Astrocyte (in vitro differentiated cells and primary cell): ENCODE measurements at regions not wholly inside any gene's neighbourhood (a gene's known extent, or its start where the extent isn't known, plus 50 kb on each side); places are given as distances from the start of the nearest gene placed in this dataset.

Experiments
- DNase-seq: peaks from one replicate; pipeline ENCODE4 v3.0.0-alpha.2; 2010; ENCODE audit warnings: low read depth
- FAIRE-seq: peaks from 2 replicates; lab custom pipeline; 2011; peaks lifted over from hg19 to GRCh38; lab: Jason Lieb, UNC
- H2AFZ ChIP-seq: 2 replicates; pipeline ENCODE4 v1.6.0; 2012; ENCODE audit warnings: low read depth, low read length, inconsistent platforms
- H3K27ac ChIP-seq: 2 replicates; pipeline ENCODE4 v1.5.1; 2011; ENCODE audit warnings: low read depth, low read length, inconsistent platforms
- H3K27me3 ChIP-seq: 2 replicates; pipeline ENCODE4 v1.6.0; 2011; ENCODE audit warnings: low read length, inconsistent platforms; ENCODE audit not compliant: insufficient read depth
- H3K36me3 ChIP-seq: 2 replicates; pipeline ENCODE4 v1.5.1; 2011; ENCODE audit warnings: low read length, inconsistent platforms; ENCODE audit not compliant: insufficient read depth
- H3K4me1 ChIP-seq: 2 replicates; pipeline ENCODE4 v1.5.1; 2011; ENCODE audit warnings: low read length, inconsistent platforms; ENCODE audit not compliant: insufficient read depth
- H3K4me2 ChIP-seq: 2 replicates; pipeline ENCODE4 v1.6.0; 2012; ENCODE audit warnings: low read length, inconsistent platforms
- H3K4me3 ChIP-seq: 2 replicates; pipeline ENCODE4 v1.5.1; 2011; ENCODE audit warnings: low read depth, mild to moderate bottlenecking, low read length, inconsistent platforms; ENCODE audit not compliant: insufficient read depth
- H3K79me2 ChIP-seq: 2 replicates; pipeline ENCODE4 v1.6.0; 2012; ENCODE audit warnings: mild to moderate bottlenecking, low read length, inconsistent platforms; ENCODE audit not compliant: insufficient read depth
- H3K9ac ChIP-seq: 2 replicates; pipeline ENCODE4 v1.6.0; 2012; ENCODE audit warnings: mild to moderate bottlenecking, low read length, inconsistent platforms
- H3K9me3 ChIP-seq: 2 replicates; pipeline ENCODE4 v1.5.1; 2012; ENCODE audit warnings: low read depth, mild to moderate bottlenecking, low read length, inconsistent platforms; ENCODE audit not compliant: insufficient read depth
- H4K20me1 ChIP-seq: 2 replicates; pipeline ENCODE4 v1.6.0; 2012; ENCODE audit warnings: low read length, inconsistent platforms; ENCODE audit not compliant: insufficient read depth
- H3K27ac Mint-ChIP-seq: one replicate; pipeline ENCODE4 v1.8.0; 2021; ENCODE audit warnings: mild to moderate bottlenecking, mixed read lengths; ENCODE audit not compliant: unreplicated experiment
- H3K27me3 Mint-ChIP-seq: one replicate; pipeline ENCODE4 v1.8.0; 2021; ENCODE audit warnings: low read depth, mixed read lengths; ENCODE audit not compliant: unreplicated experiment
- H3K36me3 Mint-ChIP-seq: one replicate; pipeline ENCODE4 v1.8.0; 2021; ENCODE audit warnings: low read depth, mixed read lengths; ENCODE audit not compliant: unreplicated experiment
- H3K4me1 Mint-ChIP-seq: one replicate; pipeline ENCODE4 v1.8.0; 2021; ENCODE audit warnings: low read depth, mixed read lengths; ENCODE audit not compliant: unreplicated experiment
- H3K4me3 Mint-ChIP-seq: one replicate; pipeline ENCODE4 v1.8.0; 2021; ENCODE audit warnings: mild to moderate bottlenecking, moderate library complexity, mixed read lengths; ENCODE audit not compliant: unreplicated experiment
- H3K9me3 Mint-ChIP-seq: one replicate; pipeline ENCODE4 v1.8.0; 2021; ENCODE audit warnings: mild to moderate bottlenecking, mixed read lengths; ENCODE audit not compliant: unreplicated experiment
- EZH2 ChIP-seq: IDR thresholded peaks from 2 replicates; pipeline ENCODE4 v1.6.1; 2012; ENCODE audit warnings: mild to moderate bottlenecking, low read length, inconsistent platforms; ENCODE audit not compliant: insufficient read depth
- TF ChIP-seq, protein P1 (sequence below): IDR thresholded peaks from 2 replicates; pipeline ENCODE4 v1.5.1; 2011; ENCODE audit warnings: low read depth, mild to moderate bottlenecking, inconsistent platforms, low read length, moderate library complexity; ENCODE audit not compliant: insufficient read depth

DNA sequence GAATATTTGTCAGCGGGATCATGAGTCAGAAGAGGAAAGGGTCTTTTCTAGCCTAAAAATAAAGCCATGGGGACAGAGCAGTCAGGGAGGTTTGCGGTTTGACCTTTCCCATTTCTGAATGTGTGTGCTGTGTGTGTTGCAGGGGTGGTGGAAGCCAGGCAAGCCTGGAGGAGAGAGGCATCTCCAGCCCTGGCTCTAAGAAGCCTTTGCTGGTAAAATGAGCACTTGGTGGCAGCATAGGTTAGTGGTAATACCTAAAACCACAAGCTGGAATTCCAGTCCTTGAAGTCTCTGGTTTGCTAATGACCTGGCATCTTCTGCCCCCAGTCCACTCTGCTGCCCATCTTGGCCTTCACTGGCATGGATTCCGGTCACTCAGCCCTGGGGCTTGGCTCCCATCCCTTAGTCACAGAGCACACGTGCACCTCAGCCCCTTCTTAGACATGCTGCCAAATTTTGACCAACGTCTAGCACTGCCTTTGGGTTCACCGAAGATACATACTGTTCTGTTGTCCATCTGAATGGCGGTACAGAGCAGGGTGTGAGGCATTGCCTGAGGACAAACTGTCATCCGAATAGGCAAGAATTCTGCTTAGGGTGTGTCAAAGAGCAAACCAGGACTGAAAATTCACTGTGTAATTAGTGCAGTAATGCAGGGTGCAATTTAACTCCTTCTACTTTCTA, 52.7 kb downstream of the KCNA5 start:
- Mint-ChIP-seq H3K36me3 (no peaks in the 10 kb centered on the region), H3K9me3 (no peaks in the 10 kb centered on the region), H3K27ac (no peak overlapping the region), H3K4me3 (no peak overlapping the region), H3K4me1 (peaks cover 21% of the 10 kb centered on the region), H3K27me3 (peaks cover 28% of the 10 kb centered on the region)
- FAIRE-seq (peak; percentile 82), DNase-seq (peak; percentile 72)
- Histone ChIP-seq H3K4me3 (no peak overlapping the region), H3K9ac (no peak overlapping the region), H3K27ac (no peak overlapping the region), H3K36me3 (no peaks in the 10 kb centered on the region), H2AFZ (no peak overlapping the region), H3K4me1 (peaks cover 13% of the 10 kb centered on the region), H3K9me3 (no peaks in the 10 kb centered on the region), H4K20me1 (no peaks in the 10 kb centered on the region), H3K27me3 (peaks cover 2% of the 10 kb centered on the region), H3K4me2 (peak overlapping the region; percentile 48), H3K79me2 (no peaks in the 10 kb centered on the region)
- no peak for TF ChIP-seq EZH2
- TF ChIP-seq, protein P1, sequence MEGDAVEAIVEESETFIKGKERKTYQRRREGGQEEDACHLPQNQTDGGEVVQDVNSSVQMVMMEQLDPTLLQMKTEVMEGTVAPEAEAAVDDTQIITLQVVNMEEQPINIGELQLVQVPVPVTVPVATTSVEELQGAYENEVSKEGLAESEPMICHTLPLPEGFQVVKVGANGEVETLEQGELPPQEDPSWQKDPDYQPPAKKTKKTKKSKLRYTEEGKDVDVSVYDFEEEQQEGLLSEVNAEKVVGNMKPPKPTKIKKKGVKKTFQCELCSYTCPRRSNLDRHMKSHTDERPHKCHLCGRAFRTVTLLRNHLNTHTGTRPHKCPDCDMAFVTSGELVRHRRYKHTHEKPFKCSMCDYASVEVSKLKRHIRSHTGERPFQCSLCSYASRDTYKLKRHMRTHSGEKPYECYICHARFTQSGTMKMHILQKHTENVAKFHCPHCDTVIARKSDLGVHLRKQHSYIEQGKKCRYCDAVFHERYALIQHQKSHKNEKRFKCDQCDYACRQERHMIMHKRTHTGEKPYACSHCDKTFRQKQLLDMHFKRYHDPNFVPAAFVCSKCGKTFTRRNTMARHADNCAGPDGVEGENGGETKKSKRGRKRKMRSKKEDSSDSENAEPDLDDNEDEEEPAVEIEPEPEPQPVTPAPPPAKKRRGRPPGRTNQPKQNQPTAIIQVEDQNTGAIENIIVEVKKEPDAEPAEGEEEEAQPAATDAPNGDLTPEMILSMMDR: peak; percentile 14

DNA sequence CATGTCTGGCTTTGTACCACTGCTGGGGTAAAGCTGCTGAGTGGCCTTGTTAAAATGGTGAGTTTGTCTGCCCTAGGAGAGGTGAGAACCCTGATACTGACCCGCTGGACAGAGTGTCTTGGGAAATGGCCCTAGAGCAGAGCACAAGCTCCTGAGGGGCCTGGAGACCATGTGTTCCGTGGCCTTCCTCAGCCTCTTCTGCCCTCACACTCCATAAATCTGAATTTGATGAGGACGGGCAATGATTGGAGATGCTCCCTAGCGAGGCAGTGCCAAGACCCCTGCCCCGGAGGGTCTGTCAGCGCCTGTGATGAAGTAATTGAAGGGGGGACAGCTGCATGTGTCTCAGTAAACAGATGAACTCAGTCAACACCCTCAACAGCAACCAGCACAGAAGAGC, 54.1 kb downstream of the KCNA5 start:
- H3K4me1 ChIP-seq: peaks cover 20% of the 10 kb centered on the region
- no peak overlapping the region for H3K4me2 ChIP-seq
- H3K9me3 Mint-ChIP-seq: no peaks in the 10 kb centered on the region
- no peak overlapping the region for H3K4me3 ChIP-seq
- no peaks in the 10 kb centered on the region for H3K79me2 ChIP-seq
- DNase-seq (no peak), FAIRE-seq (no peak)
- no peak overlapping the region for H2AFZ ChIP-seq
- H3K27me3 ChIP-seq: peaks cover 2% of the 10 kb centered on the region
- H3K9me3 ChIP-seq: no peaks in the 10 kb centered on the region
- peaks cover 29% of the 10 kb centered on the region for H3K27me3 Mint-ChIP-seq
- TF ChIP-seq, protein P1: no peak
- TF ChIP-seq EZH2: no peak
- no peaks in the 10 kb centered on the region for H3K36me3 ChIP-seq
- peaks cover 28% of the 10 kb centered on the region for H3K4me1 Mint-ChIP-seq
- H3K27ac ChIP-seq: no peak overlapping the region
- H3K36me3 Mint-ChIP-seq: no peaks in the 10 kb centered on the region
- H3K4me3 Mint-ChIP-seq: no peak overlapping the region
- no peak overlapping the region for H3K9ac ChIP-seq
- H4K20me1 ChIP-seq: no peaks in the 10 kb centered on the region
- no peak overlapping the region for H3K27ac Mint-ChIP-seq

DNA sequence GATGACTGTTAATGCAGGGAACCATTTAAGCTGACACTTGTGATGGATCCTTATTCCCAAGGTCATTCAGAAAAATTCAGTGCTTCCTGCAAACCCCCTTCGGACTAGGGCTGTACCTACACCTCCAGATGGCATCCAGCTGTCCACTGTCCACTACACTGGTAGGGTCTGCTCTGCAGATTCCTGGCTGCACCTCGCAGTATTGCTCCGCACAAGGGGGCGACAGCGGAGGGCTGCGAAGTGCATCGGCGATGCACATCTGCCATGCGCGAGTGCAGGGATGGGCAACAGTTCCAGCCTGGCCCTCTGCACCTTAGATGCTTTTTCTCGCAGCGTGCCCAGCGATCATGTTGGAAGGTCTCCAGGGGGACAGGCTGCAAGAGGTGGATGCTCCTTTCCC, 55.5 kb downstream of the KCNA5 start:
- Mint-ChIP-seq H3K36me3 (no peaks in the 10 kb centered on the region), H3K4me3 (no peak overlapping the region), H3K27me3 (peaks cover 29% of the 10 kb centered on the region), H3K9me3 (no peaks in the 10 kb centered on the region), H3K4me1 (peaks cover 28% of the 10 kb centered on the region), H3K27ac (no peak overlapping the region)
- Histone ChIP-seq H3K4me2 (no peak overlapping the region), H4K20me1 (no peaks in the 10 kb centered on the region), H2AFZ (no peak overlapping the region), H3K9ac (no peak overlapping the region), H3K4me3 (no peak overlapping the region), H3K27ac (no peak overlapping the region), H3K27me3 (peaks cover 2% of the 10 kb centered on the region), H3K36me3 (no peaks in the 10 kb centered on the region), H3K9me3 (no peaks in the 10 kb centered on the region), H3K79me2 (no peaks in the 10 kb centered on the region), H3K4me1 (peaks cover 21% of the 10 kb centered on the region)
- TF ChIP-seq EZH2: no peak
- TF ChIP-seq, protein P1: no peak
- no peak for DNase-seq
- FAIRE-seq: no peak
